ENCODE measurements at regions not wholly inside any gene's neighbourhood (a gene's known extent, or its start where the extent isn't known, plus 50 kb on each side); places are given as distances from the start of the nearest gene placed in this dataset.

- DNase-seq (ENCODE audit: low read depth in 4 of 4, low spot score in 1 of 4), result no peak
These were observed 94.6 kb upstream of the SLC6A6 start for GRCh38 chr3:14307656-14308302.

DNA sequence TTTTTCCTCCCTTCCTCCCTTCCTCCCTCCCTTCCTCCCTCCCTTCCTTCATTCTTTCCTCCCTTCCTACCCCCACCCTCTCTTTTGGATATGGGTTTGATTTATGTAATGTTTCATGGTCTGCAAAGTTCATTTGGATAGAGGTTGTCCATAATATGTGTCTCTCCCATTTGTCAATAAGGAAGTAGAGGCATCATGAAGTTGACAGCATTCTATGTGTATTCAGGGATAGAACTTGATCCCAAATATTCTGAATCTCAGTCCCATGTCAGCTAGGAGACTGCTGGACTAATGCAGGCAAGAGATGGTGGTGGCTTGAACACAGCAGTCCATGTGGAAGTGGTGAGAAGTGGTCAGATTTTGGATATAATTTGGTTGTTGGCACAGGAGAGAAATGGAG, 90.7 kb upstream of the SLC6A6 start:
- DNase-seq (ENCODE audit: low read depth in 4 of 4, low spot score in 1 of 4), result no peak

DNA sequence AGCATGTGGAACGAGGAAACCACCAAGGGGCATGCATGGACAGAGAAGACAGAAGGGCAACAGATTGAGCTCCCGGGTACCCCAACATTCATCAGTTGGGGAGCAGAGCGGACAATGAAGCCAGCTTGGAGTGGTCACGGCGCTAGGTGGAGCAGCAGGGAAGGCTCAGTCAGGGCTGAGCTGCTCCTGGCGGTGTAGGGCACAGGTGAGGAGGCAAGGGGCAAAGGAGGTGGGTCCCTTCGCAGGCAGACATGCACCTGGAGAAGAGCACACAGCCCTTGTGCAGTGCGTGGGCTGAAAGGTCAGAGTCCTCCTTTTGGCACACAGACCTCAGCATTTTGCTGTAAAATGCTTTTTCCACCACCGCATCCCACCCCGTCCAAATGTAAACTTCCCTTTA, 90.0 kb upstream of the SLC6A6 start:
- no peak for DNase-seq (ENCODE audit: low read depth in 4 of 4, low spot score in 1 of 4)

DNA sequence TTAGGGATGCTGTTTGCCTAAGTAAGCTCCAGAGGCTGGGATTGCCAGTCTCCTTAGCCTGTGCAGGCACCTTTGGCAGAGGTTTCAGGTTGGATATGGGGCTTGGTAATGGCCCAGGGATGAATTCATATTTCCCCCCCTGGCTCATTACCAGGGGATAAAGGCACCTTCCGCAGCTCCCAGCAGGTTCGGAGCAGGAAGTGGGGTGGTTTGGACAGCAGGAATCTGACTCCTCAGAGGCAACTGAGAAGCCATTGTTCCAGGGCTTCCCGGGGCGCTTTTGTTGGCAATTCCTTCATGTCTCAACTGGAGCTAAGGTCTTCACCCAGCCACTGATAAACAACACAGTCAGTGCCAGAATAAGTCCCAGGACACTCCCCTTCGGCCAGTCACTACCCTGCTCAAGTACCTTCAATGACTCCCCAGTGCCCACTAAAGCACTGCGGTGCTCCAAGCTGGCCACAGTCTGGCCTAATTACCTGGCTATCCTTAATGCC, 85.3 kb upstream of the SLC6A6 start:
- no peak for DNase-seq (ENCODE audit: low read depth in 4 of 4, low spot score in 1 of 4)

- no peak for DNase-seq (ENCODE audit: low read depth in 4 of 4, low spot score in 1 of 4)
These were observed 83.8 kb upstream of the SLC6A6 start for GRCh38 chr3:14318646-14319045.

DNA sequence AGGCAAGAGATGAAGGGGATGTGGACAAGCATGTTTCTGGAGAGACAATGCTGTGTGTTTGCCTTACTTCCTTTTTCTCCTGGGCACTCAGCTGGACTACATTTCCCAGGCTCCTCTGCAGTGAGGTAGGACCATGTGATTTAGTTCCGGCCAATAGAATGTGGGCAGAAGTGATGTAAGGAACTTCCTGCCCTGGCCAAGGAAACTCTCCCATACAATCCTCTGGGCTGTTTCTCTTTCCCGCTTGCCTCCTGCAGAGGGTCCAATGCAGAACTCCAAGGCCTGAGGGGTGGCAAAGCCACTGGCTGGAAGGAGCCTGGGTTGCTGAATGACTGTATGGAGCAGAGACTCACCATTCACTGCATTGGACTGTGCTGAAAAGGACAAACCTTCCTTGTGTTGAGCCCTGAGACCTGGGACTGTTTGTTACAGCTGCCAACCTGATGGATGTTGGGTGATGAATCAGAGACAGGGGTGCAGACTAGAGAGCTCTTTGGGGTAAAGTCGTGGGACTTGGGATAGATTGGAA, 82.7 kb upstream of the SLC6A6 start:
- peak in 1 of 4 experiments; percentile 1 for DNase-seq (ENCODE audit: low read depth in 4 of 4, low spot score in 1 of 4)

DNA sequence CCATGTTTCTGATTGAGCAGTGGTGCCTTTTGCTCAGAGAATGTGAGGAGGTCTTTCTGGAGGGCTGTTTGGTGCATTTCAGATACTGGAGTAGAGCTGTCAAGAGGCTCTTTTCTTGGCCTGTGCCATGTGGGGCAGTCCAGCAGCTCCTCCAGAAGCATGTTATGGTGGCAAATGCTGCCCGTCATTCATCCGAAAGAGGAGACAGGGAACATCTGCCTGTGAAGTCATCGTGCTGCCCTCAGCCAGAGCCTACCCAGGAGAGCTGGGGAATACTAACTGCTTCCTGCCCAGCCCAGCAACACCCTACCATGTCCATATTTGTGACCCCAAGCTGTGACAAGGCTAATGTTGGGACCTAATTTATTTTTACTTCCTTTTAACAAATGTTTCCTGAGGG, 82.2 kb upstream of the SLC6A6 start:
- no peak for DNase-seq (ENCODE audit: low read depth in 4 of 4, low spot score in 1 of 4)

DNA sequence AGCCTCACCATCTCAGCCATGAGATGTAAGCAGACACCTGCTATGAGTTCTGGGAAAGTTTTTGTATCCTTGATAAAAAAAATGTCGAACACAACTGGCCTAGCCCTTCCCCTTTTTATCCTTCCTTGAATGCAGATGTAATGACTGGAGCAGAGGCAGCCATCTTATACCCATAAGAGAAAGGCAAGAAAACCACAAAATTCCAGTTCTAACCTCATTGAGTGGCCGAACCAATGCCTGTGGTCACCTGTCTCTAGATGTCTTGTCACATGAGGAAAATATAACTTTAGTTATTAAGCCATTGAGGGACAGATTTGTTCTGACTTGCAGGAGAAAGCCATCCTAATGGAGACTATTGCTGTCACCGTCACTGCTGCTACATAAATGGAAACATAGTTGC, 80.4 kb upstream of the SLC6A6 start:
- no peak for DNase-seq (ENCODE audit: low read depth in 4 of 4, low spot score in 1 of 4)

DNA sequence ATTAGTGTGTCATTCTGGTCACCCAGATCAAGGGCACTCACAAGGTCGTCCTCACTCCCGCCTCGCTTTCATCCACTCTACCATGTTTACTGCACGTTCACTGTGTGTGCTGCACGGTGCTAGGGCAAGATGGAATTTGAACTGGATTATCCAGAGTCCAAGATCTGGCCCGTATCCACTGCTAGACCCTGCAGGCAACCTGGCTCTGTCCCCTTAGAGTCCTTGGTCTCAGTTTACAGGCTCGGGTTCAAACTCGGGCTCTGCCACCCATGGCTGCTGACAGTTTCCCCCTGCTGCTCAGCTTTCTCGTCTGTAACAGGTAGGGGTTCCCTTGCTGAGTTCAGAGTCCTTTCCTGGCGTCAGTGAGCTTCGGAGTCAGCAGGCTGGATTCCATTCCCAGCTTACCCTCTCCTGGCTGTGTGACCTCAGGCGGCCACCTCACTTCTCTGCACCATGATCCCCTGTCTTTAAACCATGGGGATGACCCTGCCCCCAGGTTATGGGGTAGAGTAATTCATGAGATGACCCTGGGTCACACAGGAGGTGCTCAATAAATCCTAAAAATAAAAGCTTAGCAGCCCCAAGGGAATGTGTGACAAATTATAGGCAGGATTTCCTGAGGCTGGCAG, 79.6 kb upstream of the SLC6A6 start:
- DNase-seq (ENCODE audit: low read depth in 4 of 4, low spot score in 1 of 4), result no peak

DNA sequence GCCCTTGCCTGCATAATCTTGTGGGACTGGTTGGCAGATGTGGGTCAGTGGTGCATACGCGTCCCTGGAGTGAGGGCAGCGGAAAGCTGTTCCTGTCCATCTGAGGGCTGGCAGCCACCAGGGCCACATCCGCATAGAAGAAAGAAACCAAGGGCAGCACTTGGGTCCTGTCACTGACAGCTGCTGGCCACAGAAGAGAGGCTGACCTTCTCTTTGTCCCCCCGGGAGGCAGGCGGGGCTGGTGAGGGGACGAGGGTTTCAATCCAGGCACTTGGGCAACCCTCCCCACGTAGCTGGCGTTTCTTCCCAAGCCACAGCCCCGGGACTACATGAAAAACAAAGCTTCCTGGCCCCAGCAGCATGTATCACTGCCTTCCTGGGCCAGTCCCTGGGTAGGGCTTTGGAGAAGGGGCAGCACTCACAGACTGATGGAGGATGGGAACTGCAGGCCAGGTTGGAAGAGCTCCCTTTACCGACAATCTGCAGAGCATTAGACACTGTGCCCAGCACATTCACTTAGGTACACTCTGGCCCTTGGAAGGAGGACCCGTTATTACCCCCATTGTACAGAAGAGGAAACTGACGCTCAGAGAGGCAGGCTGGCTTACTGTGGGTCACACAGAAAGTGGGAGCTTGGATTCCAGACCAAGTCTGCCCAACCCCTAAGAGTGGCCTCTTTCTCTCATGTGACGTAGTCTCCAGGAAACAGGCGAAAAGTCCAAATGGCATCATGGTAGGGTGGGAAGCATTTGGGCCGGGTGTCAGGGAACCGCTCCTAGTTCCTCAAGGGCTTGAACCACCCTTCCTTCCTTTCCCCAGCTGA, 78.8 kb upstream of the SLC6A6 start:
- DNase-seq (ENCODE audit: low read depth in 4 of 4, low spot score in 1 of 4), result no peak

DNA sequence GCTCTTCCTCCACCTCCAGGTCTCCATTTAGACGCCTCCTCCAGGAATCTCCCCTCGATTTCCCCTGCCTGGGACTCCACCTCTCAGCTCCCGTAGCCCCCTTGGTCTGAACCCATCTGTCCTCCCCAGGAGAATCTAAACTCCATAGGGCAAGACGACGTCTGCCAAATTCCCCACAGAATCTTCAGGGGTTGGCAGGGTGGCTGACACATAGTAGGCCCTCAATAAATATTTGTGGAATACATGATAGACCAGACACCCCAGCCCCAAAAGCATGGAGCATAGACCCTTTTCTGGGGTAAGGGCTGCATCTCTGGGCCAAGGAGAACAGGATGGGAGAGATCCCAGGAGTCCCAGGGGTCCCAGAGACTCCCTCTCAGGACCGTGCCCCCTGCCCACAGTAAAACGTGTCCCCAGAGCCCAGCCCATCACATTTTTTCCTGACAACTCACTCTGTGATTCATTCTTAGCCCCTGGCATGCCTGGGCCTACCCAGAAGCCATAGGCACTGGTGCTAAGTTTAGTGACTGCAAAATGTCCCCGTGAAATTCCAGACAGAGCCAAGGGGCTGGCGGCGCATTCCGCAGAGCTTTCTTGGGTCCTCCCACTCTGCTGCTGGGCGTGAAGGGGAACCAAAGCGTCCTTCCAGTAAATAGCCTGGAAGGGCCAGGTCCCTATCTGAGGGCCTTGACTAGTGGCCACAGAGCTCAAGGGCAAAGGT, 78.0 kb upstream of the SLC6A6 start:
- no peak for DNase-seq (ENCODE audit: low read depth in 4 of 4, low spot score in 1 of 4)

GRCh38 chr3:14328422-14328821, 74.0 kb upstream of the SLC6A6 start:
- no peak for DNase-seq (ENCODE audit: low read depth in 4 of 4, low spot score in 1 of 4)

- DNase-seq (ENCODE audit: low read depth in 4 of 4, low spot score in 1 of 4), result no peak
These were observed 73.1 kb upstream of the SLC6A6 start for GRCh38 chr3:14329116-14329830.

- DNase-seq (ENCODE audit: low read depth in 4 of 4, low spot score in 1 of 4), result no peak
These were observed 72.6 kb upstream of the SLC6A6 start for GRCh38 chr3:14329842-14330241.

DNA sequence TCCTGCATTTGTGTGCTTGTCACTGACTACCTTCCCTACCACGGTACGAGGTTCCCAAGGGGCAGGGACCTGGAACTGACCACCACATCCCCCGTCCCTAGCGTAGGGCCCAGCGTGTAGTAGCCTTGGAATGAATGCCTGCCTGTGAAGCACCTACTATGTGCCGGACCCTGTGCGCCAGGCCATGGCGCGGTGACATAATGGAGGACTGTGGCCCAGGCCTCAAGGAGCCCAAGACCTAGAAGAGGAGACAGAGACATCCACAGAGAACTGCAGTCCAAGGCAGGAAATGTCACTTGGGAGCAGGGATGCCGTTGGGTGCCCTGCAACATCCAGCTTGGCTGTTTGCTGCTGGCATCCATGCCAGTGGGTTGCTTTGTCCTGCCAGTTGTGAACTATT, 71.9 kb upstream of the SLC6A6 start:
- no peak for DNase-seq (ENCODE audit: low read depth in 4 of 4, low spot score in 1 of 4)

DNA sequence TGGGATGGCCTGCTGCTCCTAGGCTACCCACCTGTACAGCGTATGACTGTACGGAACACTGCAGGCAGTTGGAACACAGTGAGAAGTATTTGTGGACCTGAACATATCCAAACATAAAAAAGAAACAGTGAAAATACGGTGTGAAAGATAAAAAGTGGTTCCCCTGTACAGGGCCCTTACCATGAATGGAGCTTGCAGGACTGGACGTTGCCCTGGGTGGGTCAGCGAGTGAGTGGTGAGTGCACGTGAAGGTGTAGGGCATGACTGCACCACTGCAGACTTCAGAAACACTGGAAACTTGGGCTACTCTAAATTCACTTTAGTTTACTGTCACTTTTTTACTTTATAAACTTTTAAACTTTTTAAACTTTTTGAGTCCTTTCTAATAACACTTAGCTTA, 71.2 kb upstream of the SLC6A6 start:
- DNase-seq (ENCODE audit: low read depth in 4 of 4, low spot score in 1 of 4), result no peak

DNA sequence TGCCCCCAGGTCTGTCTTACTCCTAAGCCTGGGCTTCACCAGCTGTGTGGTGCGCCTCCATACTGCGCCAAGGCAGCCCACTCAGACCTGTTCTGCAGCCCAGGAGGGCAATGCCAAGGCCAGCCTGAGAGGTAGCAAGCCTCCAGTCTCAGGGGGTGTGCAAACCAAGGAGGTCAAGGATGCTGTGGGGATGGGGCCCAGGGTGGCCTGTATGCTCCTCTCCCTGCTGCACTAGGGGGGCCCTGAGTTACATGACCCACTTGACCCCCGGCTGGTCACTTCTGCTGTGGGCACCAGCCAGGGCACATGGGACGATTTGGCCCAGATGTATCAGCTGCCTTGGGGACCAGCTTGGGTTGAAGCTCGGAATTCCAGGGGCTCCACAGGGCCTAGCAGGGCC, 70.0 kb upstream of the SLC6A6 start:
- DNase-seq (ENCODE audit: low read depth in 4 of 4, low spot score in 1 of 4), result no peak

DNA sequence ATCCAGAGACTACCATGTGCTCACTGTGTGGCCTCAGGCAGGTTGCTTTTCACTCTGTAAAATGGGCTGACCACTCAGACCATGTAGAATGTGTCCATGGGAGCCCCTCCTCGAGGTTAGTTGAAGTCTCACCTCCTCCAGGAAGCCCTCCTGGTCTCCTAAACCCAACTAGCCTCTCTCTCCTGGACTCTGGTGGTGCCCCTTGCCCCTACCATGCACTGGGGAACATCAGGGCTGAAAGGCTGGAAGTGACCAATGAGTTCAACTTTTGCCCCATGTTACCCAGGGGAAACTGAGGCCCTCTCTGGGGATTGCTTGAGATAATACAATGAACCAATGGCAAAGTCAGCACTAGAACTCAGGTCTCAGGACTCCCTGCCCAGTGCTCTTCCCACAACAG, 69.2 kb upstream of the SLC6A6 start:
- DNase-seq (ENCODE audit: low read depth in 4 of 4, low spot score in 1 of 4), result no peak

- no peak for DNase-seq (ENCODE audit: low read depth in 4 of 4, low spot score in 1 of 4)
These were observed 68.8 kb upstream of the SLC6A6 start for GRCh38 chr3:14333621-14334020.

GRCh38 chr3:14334136-14334535, 68.3 kb upstream of the SLC6A6 start:
- DNase-seq (ENCODE audit: low read depth in 4 of 4, low spot score in 1 of 4), result no peak

- no peak for DNase-seq (ENCODE audit: low read depth in 4 of 4, low spot score in 1 of 4)
These were observed 67.5 kb upstream of the SLC6A6 start for GRCh38 chr3:14334936-14335335.

Data from stimulated activated CD4-positive, alpha-beta T cell treated with anti-CD3 and anti-CD28 coated beads, Interleukin-1b, Interleukin-23, amount 100 ng/mL, for 24 hours (primary cell).